Neuronal stem cell (in vitro differentiated cells): ENCODE measurements at regions not wholly inside any gene's neighbourhood (a gene's known extent, or its start where the extent isn't known, plus 50 kb on each side); places are given as distances from the start of the nearest gene placed in this dataset.
"Not testable (repeated sequence)": the region's sequence is repeated elsewhere in the genome, so short reads cannot be mapped to it uniquely, and the experiment has no call there.

Source experiments
- DNase-seq: peaks from one replicate; pipeline ENCODE4 v3.0.0-alpha.2; 2013; ENCODE audit warnings: low spot score
- H2AFZ ChIP-seq: one replicate; pipeline ENCODE4 v1.6.1; 2013; ENCODE audit warnings: mild to moderate bottlenecking, low read length, inconsistent platforms
- H2AK5ac ChIP-seq: 2 replicates; pipeline ENCODE4 v1.6.1; 2013; ENCODE audit warnings: low read depth, mild to moderate bottlenecking, inconsistent platforms, low read length, moderate library complexity, mixed read lengths
- H2BK120ac ChIP-seq: 2 replicates; pipeline ENCODE4 v1.6.1; 2013; ENCODE audit warnings: low read depth, mild to moderate bottlenecking, inconsistent platforms, low read length, moderate library complexity, mixed read lengths
- H2BK12ac ChIP-seq: one replicate; pipeline ENCODE4 v1.6.1; 2013; ENCODE audit warnings: low read length, inconsistent platforms
- H2BK15ac ChIP-seq: 2 replicates; pipeline ENCODE4 v1.6.1; 2013; ENCODE audit warnings: mild to moderate bottlenecking, low read length, inconsistent platforms, mixed read lengths
- H2BK5ac ChIP-seq: one replicate; pipeline ENCODE4 v1.6.1; 2013; ENCODE audit warnings: inconsistent platforms, mild to moderate bottlenecking, low read length, moderate library complexity
- H3K14ac ChIP-seq: one replicate; pipeline ENCODE4 v1.6.1; 2013; ENCODE audit warnings: low read length, inconsistent platforms
- H3K18ac ChIP-seq: 2 replicates; pipeline ENCODE4 v1.6.1; 2013; ENCODE audit warnings: low read length, inconsistent platforms
- H3K23ac ChIP-seq: 2 replicates; pipeline ENCODE4 v1.6.1; 2013; ENCODE audit warnings: low read depth, mild to moderate bottlenecking, mixed read lengths, low read length, inconsistent platforms; ENCODE audit not compliant: poor library complexity
- H3K27ac ChIP-seq: replicated peaks from 3 replicates; pipeline ENCODE4 v1.5.1; 2013; ENCODE audit warnings: low read length, inconsistent platforms
- H3K27me3 ChIP-seq, 3 experiments: 2 replicates each; pipeline ENCODE4 v1.6.1; 2013; ENCODE audit warnings: low read length in 3 of 3, mild to moderate bottlenecking in 2 of 3, inconsistent platforms in 1 of 3, low read depth in 1 of 3, mixed read lengths in 1 of 3, moderate library complexity in 1 of 3; ENCODE audit not compliant: control insufficient read depth in 3 of 3, insufficient read depth in 3 of 3
- H3K36me3 ChIP-seq, 2 donors: replicated peaks in 1 of 2; 2 replicates each; pipeline ENCODE4 v1.6.1; 2013; ENCODE audit warnings: low read length in 2 of 2; ENCODE audit not compliant: control insufficient read depth in 2 of 2, insufficient read depth in 2 of 2
- H3K4ac ChIP-seq: 2 replicates; pipeline ENCODE4 v1.6.1; 2013; ENCODE audit warnings: inconsistent platforms, mild to moderate bottlenecking, low read length, moderate library complexity
- H3K4me1 ChIP-seq, 2 donors: 1 replicate in 1 of 2; 2 replicates in 1 of 2; pipeline ENCODE4 v1.6.1; 2013; ENCODE audit warnings: low read length in 2 of 2, low read depth in 1 of 2; ENCODE audit not compliant: control insufficient read depth in 2 of 2, insufficient read depth in 1 of 2
- H3K4me2 ChIP-seq: one replicate; pipeline ENCODE4 v1.6.1; 2013; ENCODE audit warnings: mild to moderate bottlenecking, low read length, inconsistent platforms; ENCODE audit not compliant: insufficient read depth, poor library complexity, severe bottlenecking
- H3K4me3 ChIP-seq, 2 donors: 2 replicates each; pipeline ENCODE4 v1.5.1; 2013; ENCODE audit warnings: low read length in 2 of 2, mild to moderate bottlenecking in 2 of 2, inconsistent platforms in 1 of 2, moderate library complexity in 1 of 2
- H3K79me1 ChIP-seq: one replicate; pipeline ENCODE4 v1.6.1; 2013; ENCODE audit warnings: low read depth, mild to moderate bottlenecking, inconsistent platforms, low read length, moderate library complexity
- H3K9ac ChIP-seq: one replicate; pipeline ENCODE4 v1.6.1; 2013; ENCODE audit warnings: mild to moderate bottlenecking, low read depth, low read length, inconsistent platforms; ENCODE audit not compliant: poor library complexity
- H3K9me3 ChIP-seq, 2 donors: replicated peaks in 1 of 2; 2 replicates each; pipeline versions ENCODE3 to v1.6.1; 2013; ENCODE audit warnings: low read length in 2 of 2, mild to moderate bottlenecking in 2 of 2, inconsistent platforms in 1 of 2, low read depth in 1 of 2, mixed read lengths in 1 of 2, moderate library complexity in 1 of 2; ENCODE audit not compliant: control insufficient read depth in 2 of 2, insufficient read depth in 1 of 2
- H4K8ac ChIP-seq: one replicate; pipeline ENCODE4 v1.6.1; 2013; ENCODE audit warnings: low read depth, mild to moderate bottlenecking, inconsistent platforms, low read length, moderate library complexity
- H4K91ac ChIP-seq: one replicate; pipeline ENCODE4 v1.6.1; 2013; ENCODE audit warnings: low read length, low read depth, mild to moderate bottlenecking, inconsistent platforms; ENCODE audit not compliant: poor library complexity
- WGBS, 2 donors: extraction: QIAGEN DNeasy Blood & Tissue Kit; methylation state at CpG; one replicate each; pipeline ENCODE4 v1.1.7; 2013; ENCODE audit warnings: missing lambda C conversion rate in 2 of 2, mixed read lengths in 1 of 2; ENCODE audit not compliant: insufficient read length in 2 of 2, insufficient replicate concordance in 1 of 2; ENCODE audit errors: extremely low coverage in 2 of 2; 5-methylcytosine and 5-hydroxymethylcytosine counted together

DNA sequence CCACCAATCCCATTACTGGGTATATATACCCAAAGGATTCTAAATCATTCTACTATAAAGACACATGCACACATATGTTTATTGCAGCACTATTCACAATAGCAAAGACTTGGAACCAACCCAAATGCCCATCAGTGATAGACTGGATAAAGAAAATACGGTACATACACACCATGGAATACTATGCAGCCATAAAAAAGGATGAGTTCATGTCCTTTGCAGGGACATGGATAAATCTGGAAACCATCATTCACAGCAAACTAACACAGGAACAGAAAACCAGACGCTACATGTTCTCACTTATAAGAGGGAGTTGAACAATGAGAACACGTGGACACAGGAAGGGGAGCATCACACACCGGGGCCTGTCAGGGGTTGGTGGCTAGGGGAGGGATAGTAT is 154.3 kb downstream of the TPBG start:
- not testable (repeated sequence) for H3K9ac ChIP-seq, DNase-seq, H3K9me3 ChIP-seq, H4K91ac ChIP-seq, H2AK5ac ChIP-seq, H3K14ac ChIP-seq, H3K36me3 ChIP-seq, H3K4me2 ChIP-seq, H4K8ac ChIP-seq, H3K18ac ChIP-seq, H3K4me3 ChIP-seq, H2BK12ac ChIP-seq, H3K4ac ChIP-seq, H2BK120ac ChIP-seq, H3K27ac ChIP-seq, H2BK5ac ChIP-seq, H2AFZ ChIP-seq, H3K4me1 ChIP-seq, H3K23ac ChIP-seq, H3K27me3 ChIP-seq, H2BK15ac ChIP-seq, H3K79me1 ChIP-seq
- WGBS, 2 donors, result no CpG with 5 or more reads among the region's 4 CpGs

DNA sequence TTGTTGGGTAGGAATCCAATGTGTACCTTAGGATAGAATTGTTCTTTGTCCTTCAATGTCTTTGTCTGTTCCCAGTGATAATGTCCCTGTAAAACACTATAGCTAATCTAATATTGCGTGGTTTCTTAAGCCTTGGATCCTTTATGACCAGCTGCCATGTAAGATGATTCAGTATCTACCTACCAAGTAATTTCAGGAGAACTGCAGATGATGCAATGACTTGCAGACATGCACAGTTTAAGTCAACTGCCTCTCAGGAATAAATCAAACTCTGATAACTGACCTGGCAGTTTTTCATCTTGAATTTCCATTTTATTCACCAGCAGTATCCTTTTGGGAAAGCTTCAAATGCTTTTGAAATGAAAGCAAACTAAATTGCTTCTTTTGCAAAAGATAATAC is 157.8 kb downstream of the TPBG start:
- Histone ChIP-seq H3K79me1 (no peaks in the 10 kb centered on the region), H3K4ac (no peak overlapping the region), H3K27ac (no peak overlapping the region), H4K91ac (no peak overlapping the region), H3K27me3 (no peaks in the 10 kb centered on the region), H2BK15ac (no peak overlapping the region), H2BK120ac (no peak overlapping the region), H3K23ac (no peak overlapping the region), H4K8ac (no peak overlapping the region), H3K14ac (no peak overlapping the region), H3K36me3 (no peaks in the 10 kb centered on the region), H3K9ac (no peak overlapping the region), H3K4me1 (no peaks in the 10 kb centered on the region), H3K4me2 (no peak overlapping the region), H3K18ac (no peak overlapping the region), H2AK5ac (no peak overlapping the region), H2BK5ac (no peak overlapping the region), H3K9me3 (no peaks in the 10 kb centered on the region), H2AFZ (no peak overlapping the region), H2BK12ac (no peak overlapping the region), H3K4me3 (no peak overlapping the region)
- no CpG with 5 or more reads among the region's 1 CpG for WGBS, 2 donors
- no peak for DNase-seq

DNA sequence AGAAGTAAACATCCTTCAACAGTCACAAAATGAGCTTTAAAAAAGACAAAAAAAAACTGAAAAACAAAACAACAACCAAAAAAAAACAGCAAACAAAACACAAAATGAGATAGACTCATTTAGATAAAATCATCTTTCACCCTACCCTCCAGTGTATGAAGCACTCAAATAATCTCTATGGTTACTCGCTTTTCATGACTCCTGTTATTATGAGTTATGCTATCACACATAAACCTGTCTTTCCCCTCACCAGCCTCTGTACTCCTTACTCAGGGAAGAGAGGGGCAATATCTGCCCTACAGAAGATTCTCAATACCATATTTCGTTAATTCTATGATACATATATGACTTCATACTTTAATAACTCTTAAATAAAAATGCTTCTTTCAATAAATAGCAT is 158.2 kb downstream of the TPBG start:
- H3K9ac ChIP-seq, result no peak overlapping the region
- H2BK120ac ChIP-seq, result no peak overlapping the region
- H2BK12ac ChIP-seq, result no peak overlapping the region
- no peak overlapping the region for H3K18ac ChIP-seq
- no peak overlapping the region for H3K4me3 ChIP-seq
- no peaks in the 10 kb centered on the region for H3K9me3 ChIP-seq
- no peak overlapping the region for H3K23ac ChIP-seq
- H2BK5ac ChIP-seq, result no peak overlapping the region
- H2AFZ ChIP-seq, result no peak overlapping the region
- no peak overlapping the region for H4K8ac ChIP-seq
- no peaks in the 10 kb centered on the region for H3K4me1 ChIP-seq
- no peak overlapping the region for H3K4me2 ChIP-seq
- no peaks in the 10 kb centered on the region for H3K79me1 ChIP-seq
- no peaks in the 10 kb centered on the region for H3K36me3 ChIP-seq
- H4K91ac ChIP-seq, result no peak overlapping the region
- H3K14ac ChIP-seq, result no peak overlapping the region
- H2BK15ac ChIP-seq, result no peak overlapping the region
- no peaks in the 10 kb centered on the region for H3K27me3 ChIP-seq
- no peak for DNase-seq
- no CpG with 5 or more reads among the region's 2 CpGs for WGBS, 2 donors
- no peak overlapping the region for H3K27ac ChIP-seq
- H2AK5ac ChIP-seq, result no peak overlapping the region
- H3K4ac ChIP-seq, result no peak overlapping the region

DNA sequence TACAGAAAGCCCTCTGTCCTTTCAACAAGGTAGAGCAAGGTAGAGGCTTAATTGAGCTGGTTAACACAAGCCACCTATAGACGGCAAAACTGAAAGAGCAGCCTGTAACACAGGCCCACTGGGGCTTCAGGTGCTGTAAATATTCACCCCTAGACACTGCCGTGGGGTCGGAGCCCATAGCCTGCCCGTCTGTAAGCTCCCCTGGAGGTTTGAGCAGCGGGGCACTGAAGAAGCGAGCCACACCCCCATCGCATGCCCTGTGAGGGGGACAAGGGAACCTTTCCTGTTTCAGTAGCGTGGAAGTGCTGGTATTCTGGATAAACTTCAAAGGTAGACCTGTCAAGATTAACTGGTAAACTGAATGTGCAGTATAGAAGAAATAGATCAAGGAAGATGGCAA is 160.4 kb downstream of the TPBG start:
- Histone ChIP-seq H3K4ac (no peak overlapping the region), H2BK15ac (no peak overlapping the region), H3K4me1 (no peaks in the 10 kb centered on the region), H2BK5ac (no peak overlapping the region), H2AK5ac (no peak overlapping the region), H4K91ac (no peak overlapping the region), H3K36me3 (peaks cover 0 to 2% of the 10 kb centered on the region in 2 donors), H3K4me2 (no peak overlapping the region), H3K18ac (peak overlapping the region; percentile 15), H3K27me3 (no peaks in the 10 kb centered on the region), H2BK12ac (no peak overlapping the region), H3K23ac (no peak overlapping the region), H4K8ac (no peak overlapping the region), H2AFZ (no peak overlapping the region), H3K4me3 (no peak overlapping the region), H3K79me1 (no peaks in the 10 kb centered on the region), H3K9ac (no peak overlapping the region), H3K9me3 (no peaks in the 10 kb centered on the region), H3K14ac (no peak overlapping the region), H3K27ac (no peak overlapping the region), H2BK120ac (no peak overlapping the region)
- WGBS, 2 donors, result no CpG with 5 or more reads among the region's 8 CpGs
- DNase-seq, result no peak
